ENCODE measurements at regions not wholly inside any gene's neighbourhood (a gene's known extent, or its start where the extent isn't known, plus 50 kb on each side); places are given as distances from the start of the nearest gene placed in this dataset.

GRCh38 chr16:64830653-64831052 lies 291.2 kb downstream of the CDH11 start:
- H3K4me2 ChIP-seq (ENCODE audit: low read length), result no peak overlapping the region
- no peaks in the 10 kb centered on the region for H3K27me3 ChIP-seq (ENCODE audit: control insufficient read depth, low read length)

GRCh38 chr16:64829678-64830077 lies 292.2 kb downstream of the CDH11 start:
- TF ChIP-seq EZH2phosphoT487 (IDR thresholded peaks at IDR 0.05; ENCODE audit: borderline replicate concordance, low read length) (no peak), CTCF (IDR thresholded peaks at IDR 0.05; ENCODE audit: low read depth, low read length, poor library complexity, severe bottlenecking) (no peak)
- no peaks in the 10 kb centered on the region for H3K36me3 ChIP-seq (ENCODE audit: control insufficient read depth, low read length)

More at GRCh38 chr16:64830653-64831052, 291.2 kb downstream of the CDH11 start:
- H3K9me3 ChIP-seq (ENCODE audit: control insufficient read depth, insufficient read depth, low read length), result peaks cover 8% of the 10 kb centered on the region; the same call in 1 of the 2 replicates
- no peaks in the 10 kb centered on the region for H3K4me1 ChIP-seq (ENCODE audit: control insufficient read depth, low read length)
- H3K9me2 ChIP-seq (replicated peaks; ENCODE audit: control insufficient read depth, low read length), result no peaks in the 10 kb centered on the region
- no peaks in the 10 kb centered on the region for H3K79me2 ChIP-seq (ENCODE audit: control insufficient read depth, low read length)
- TF ChIP-seq CTCF (IDR thresholded peaks at IDR 0.05; ENCODE audit: low read depth, low read length, poor library complexity, severe bottlenecking), result no peak
- TF ChIP-seq EZH2phosphoT487 (IDR thresholded peaks at IDR 0.05; ENCODE audit: borderline replicate concordance, low read length), result no peak
- no peaks in the 10 kb centered on the region for H3F3A ChIP-seq (ENCODE audit: control insufficient read depth, insufficient read depth)
- no peak overlapping the region for H3K27ac ChIP-seq (ENCODE audit: low read depth, low read length)
- H3K36me3 ChIP-seq (ENCODE audit: control insufficient read depth, low read length), result no peaks in the 10 kb centered on the region
- no peaks in the 10 kb centered on the region for H4K20me1 ChIP-seq (ENCODE audit: control insufficient read depth, insufficient read depth, low read depth, low read length)
- H3K4me3 ChIP-seq (ENCODE audit: low read length), result no peak overlapping the region

GRCh38 chr16:64826374-64826773 lies 295.5 kb downstream of the CDH11 start:
- no peak overlapping the region for H3K27ac ChIP-seq (ENCODE audit: low read depth, low read length)
- no peaks in the 10 kb centered on the region for H3K9me2 ChIP-seq (replicated peaks; ENCODE audit: control insufficient read depth, low read length)
- H4K20me1 ChIP-seq (ENCODE audit: control insufficient read depth, insufficient read depth, low read depth, low read length), result no peaks in the 10 kb centered on the region
- no peaks in the 10 kb centered on the region for H3K36me3 ChIP-seq (ENCODE audit: control insufficient read depth, low read length)
- no peaks in the 10 kb centered on the region for H3K9me3 ChIP-seq (ENCODE audit: control insufficient read depth, insufficient read depth, low read length)
- no peaks in the 10 kb centered on the region for H3F3A ChIP-seq (ENCODE audit: control insufficient read depth, insufficient read depth)
- no peak for TF ChIP-seq EZH2phosphoT487 (IDR thresholded peaks at IDR 0.05; ENCODE audit: borderline replicate concordance, low read length)
- TF ChIP-seq CTCF (IDR thresholded peaks at IDR 0.05; ENCODE audit: low read depth, low read length, poor library complexity, severe bottlenecking), result no peak
- no peaks in the 10 kb centered on the region for H3K4me1 ChIP-seq (ENCODE audit: control insufficient read depth, low read length)
- H3K79me2 ChIP-seq (ENCODE audit: control insufficient read depth, low read length), result no peaks in the 10 kb centered on the region
- H3K27me3 ChIP-seq (ENCODE audit: control insufficient read depth, low read length), result no peaks in the 10 kb centered on the region
- no peak overlapping the region for H3K4me3 ChIP-seq (ENCODE audit: low read length)
- H3K4me2 ChIP-seq (ENCODE audit: low read length), result no peak overlapping the region

More at GRCh38 chr16:64829678-64830077, 292.2 kb downstream of the CDH11 start:
- H3K4me3 ChIP-seq (ENCODE audit: low read length), result no peak overlapping the region
- H3K79me2 ChIP-seq (ENCODE audit: control insufficient read depth, low read length), result no peaks in the 10 kb centered on the region
- no peaks in the 10 kb centered on the region for H3K4me1 ChIP-seq (ENCODE audit: control insufficient read depth, low read length)
- no peak overlapping the region for H3K27ac ChIP-seq (ENCODE audit: low read depth, low read length)
- H3K9me2 ChIP-seq (replicated peaks; ENCODE audit: control insufficient read depth, low read length), result no peaks in the 10 kb centered on the region
- H4K20me1 ChIP-seq (ENCODE audit: control insufficient read depth, insufficient read depth, low read depth, low read length), result no peaks in the 10 kb centered on the region
- no peaks in the 10 kb centered on the region for H3K27me3 ChIP-seq (ENCODE audit: control insufficient read depth, low read length)
- no peak overlapping the region for H3K4me2 ChIP-seq (ENCODE audit: low read length)
- no peaks in the 10 kb centered on the region for H3F3A ChIP-seq (ENCODE audit: control insufficient read depth, insufficient read depth)
- peaks cover 8% of the 10 kb centered on the region; the same call in 1 of the 2 replicates for H3K9me3 ChIP-seq (ENCODE audit: control insufficient read depth, insufficient read depth, low read length)

Data from DOHH2 (cell line).